ENCODE measurements at regions not wholly inside any gene's neighbourhood (a gene's known extent, or its start where the extent isn't known, plus 50 kb on each side); places are given as distances from the start of the nearest gene placed in this dataset.

DNA sequence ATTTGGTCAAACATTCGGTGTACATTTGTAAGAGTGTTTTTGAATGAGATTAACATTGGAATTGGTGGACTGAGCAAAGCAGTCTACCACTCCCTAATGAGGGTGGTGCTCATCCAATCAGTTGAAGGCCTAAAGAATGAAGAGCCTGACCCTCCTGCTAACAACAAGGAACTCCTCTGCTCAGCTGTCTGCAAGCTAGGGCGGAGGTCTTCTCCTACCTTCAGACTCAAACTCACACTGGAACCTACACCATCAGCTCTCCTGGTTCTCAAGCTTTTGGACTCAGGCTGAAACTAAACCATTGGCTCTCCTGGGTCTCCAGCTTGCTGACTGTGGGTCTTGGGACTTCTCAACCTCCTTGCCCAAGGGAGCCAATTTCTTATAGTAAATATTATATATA lies 55.5 kb upstream of the NPAS2 start:
- Histone ChIP-seq H3K4me3 (ENCODE audit: low read depth, low read length) (no peak overlapping the region), H3K4me1 (ENCODE audit: control insufficient read depth, insufficient read depth, low read length) (no peaks in the 10 kb centered on the region), H3K27ac (ENCODE audit: extremely low read depth, low read depth, low read length) (no peak overlapping the region), H3K36me3 (ENCODE audit: control insufficient read depth in 2 of 2, insufficient read depth in 1 of 2, low read length in 2 of 2) (no peaks in the 10 kb centered on the region), H3K9me3 (ENCODE audit: control insufficient read depth, insufficient read depth, low read depth, low read length) (no peaks in the 10 kb centered on the region)
- ChIA-PET CTCF (interaction anchor here (0.6 to 0.7 kb wide), 2 partner anchors 9 to 52 kb away, joined by 3 to 4 read pairs; no protein-coding TSS in a partner anchor), POLR2A (no interaction called here)
- TF ChIP-seq ZNF10 (tag by site-specific recombination; IDR thresholded peaks at IDR 0.05) (0 out of 2 replicates have a peak, but pooled peaks have one; percentile 63), ZNF354C (tag by site-specific recombination; IDR thresholded peaks at IDR 0.05; ENCODE audit: borderline replicate concordance, low read depth) (no peak), ZBTB8A (tag by site-specific recombination; IDR thresholded peaks at IDR 0.05) (no peak), ZFHX2 (tag by site-specific recombination; conservative IDR thresholded peaks at IDR 0.05) (no peak), ZBTB21 (tag by site-specific recombination; IDR thresholded peaks at IDR 0.05) (no peak), ZNF776 (tag by site-specific recombination; IDR thresholded peaks at IDR 0.05; ENCODE audit: borderline replicate concordance) (no peak)

GRCh38 chr2:100765481-100765880 lies 54.5 kb upstream of the NPAS2 start:
- H3K9me3 ChIP-seq (ENCODE audit: control insufficient read depth, insufficient read depth, low read depth, low read length): no peaks in the 10 kb centered on the region
- H3K36me3 ChIP-seq (ENCODE audit: control insufficient read depth in 2 of 2, insufficient read depth in 1 of 2, low read length in 2 of 2): no peaks in the 10 kb centered on the region
- no peak for TF ChIP-seq ZBTB6 (tag by site-specific recombination; IDR thresholded peaks at IDR 0.05)
- TF ChIP-seq ZNF596 (tag by site-specific recombination; IDR thresholded peaks at IDR 0.05): no peak
- TF ChIP-seq ZNF645 (tag by site-specific recombination; IDR thresholded peaks at IDR 0.05): no peak
- no peak for TF ChIP-seq HOXC10 (CRISPR knock-in tag; IDR thresholded peaks at IDR 0.05)
- TF ChIP-seq ZNF624 (tag by site-specific recombination; IDR thresholded peaks at IDR 0.05): no peak
- ChIA-PET CTCF (no interaction called here), POLR2A (no interaction called here)
- no peak overlapping the region for H3K27ac ChIP-seq (ENCODE audit: extremely low read depth, low read depth, low read length)
- no peak overlapping the region for H3K4me3 ChIP-seq (ENCODE audit: low read depth, low read length)
- no peaks in the 10 kb centered on the region for H3K4me1 ChIP-seq (ENCODE audit: control insufficient read depth, insufficient read depth, low read length)

DNA sequence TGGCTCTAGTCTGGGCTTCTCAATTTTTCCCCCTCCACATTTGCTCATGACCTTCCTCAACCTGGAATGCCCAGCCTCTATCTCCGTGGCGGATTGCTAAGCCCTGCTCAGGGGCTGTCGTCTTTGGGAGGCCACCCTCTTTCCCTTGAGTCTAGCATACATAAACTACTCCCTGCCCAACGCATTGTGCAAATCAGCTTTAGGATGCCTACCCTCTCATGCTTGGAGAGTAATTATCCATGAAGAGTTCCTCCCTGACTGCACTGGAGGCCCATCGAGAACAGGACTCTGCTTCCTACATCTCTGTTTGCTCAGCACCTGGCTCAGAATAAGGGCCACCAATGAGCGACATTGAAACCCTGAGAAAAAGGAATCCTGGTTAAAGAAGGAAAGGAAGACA lies 53.7 kb upstream of the NPAS2 start:
- Histone ChIP-seq H3K27ac (ENCODE audit: extremely low read depth, low read depth, low read length) (no peak overlapping the region), H3K9me3 (ENCODE audit: control insufficient read depth, insufficient read depth, low read depth, low read length) (no peaks in the 10 kb centered on the region), H3K4me3 (ENCODE audit: low read depth, low read length) (no peak overlapping the region), H3K36me3 (ENCODE audit: control insufficient read depth in 2 of 2, insufficient read depth in 1 of 2, low read length in 2 of 2) (no peaks in the 10 kb centered on the region), H3K4me1 (ENCODE audit: control insufficient read depth, insufficient read depth, low read length) (no peaks in the 10 kb centered on the region)
- ChIA-PET CTCF (no interaction called here), POLR2A (no interaction called here)
- no peak for TF ChIP-seq ZNF155 (tag by site-specific recombination; IDR thresholded peaks at IDR 0.05)
- no peak for TF ChIP-seq ZNF513 (tag by site-specific recombination; IDR thresholded peaks at IDR 0.05)
- TF ChIP-seq, protein P1, sequence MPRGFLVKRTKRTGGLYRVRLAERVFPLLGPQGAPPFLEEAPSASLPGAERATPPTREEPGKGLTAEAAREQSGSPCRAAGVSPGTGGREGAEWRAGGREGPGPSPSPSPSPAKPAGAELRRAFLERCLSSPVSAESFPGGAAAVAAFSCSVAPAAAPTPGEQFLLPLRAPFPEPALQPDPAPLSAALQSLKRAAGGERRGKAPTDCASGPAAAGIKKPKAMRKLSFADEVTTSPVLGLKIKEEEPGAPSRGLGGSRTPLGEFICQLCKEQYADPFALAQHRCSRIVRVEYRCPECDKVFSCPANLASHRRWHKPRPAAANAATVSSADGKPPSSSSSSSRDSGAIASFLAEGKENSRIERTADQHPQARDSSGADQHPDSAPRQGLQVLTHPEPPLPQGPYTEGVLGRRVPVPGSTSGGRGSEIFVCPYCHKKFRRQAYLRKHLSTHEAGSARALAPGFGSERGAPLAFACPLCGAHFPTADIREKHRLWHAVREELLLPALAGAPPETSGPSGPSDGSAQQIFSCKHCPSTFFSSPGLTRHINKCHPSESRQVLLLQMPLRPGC (tag by site-specific recombination; IDR thresholded peaks at IDR 0.05): no peak
- no peak for TF ChIP-seq ZNF121 (tag by site-specific recombination; IDR thresholded peaks at IDR 0.05)
- no peak for TF ChIP-seq ZSCAN16 (tag by site-specific recombination; IDR thresholded peaks at IDR 0.05)
- no peak for TF ChIP-seq ZNF132 (tag by site-specific recombination; IDR thresholded peaks at IDR 0.05; ENCODE audit: borderline replicate concordance)
- no peak for TF ChIP-seq ZNF785 (tag by site-specific recombination; IDR thresholded peaks at IDR 0.05)
- TF ChIP-seq GLI2 (tag by site-specific recombination; IDR thresholded peaks at IDR 0.05; ENCODE audit: borderline replicate concordance, low read depth): no peak
- TF ChIP-seq, protein P2, sequence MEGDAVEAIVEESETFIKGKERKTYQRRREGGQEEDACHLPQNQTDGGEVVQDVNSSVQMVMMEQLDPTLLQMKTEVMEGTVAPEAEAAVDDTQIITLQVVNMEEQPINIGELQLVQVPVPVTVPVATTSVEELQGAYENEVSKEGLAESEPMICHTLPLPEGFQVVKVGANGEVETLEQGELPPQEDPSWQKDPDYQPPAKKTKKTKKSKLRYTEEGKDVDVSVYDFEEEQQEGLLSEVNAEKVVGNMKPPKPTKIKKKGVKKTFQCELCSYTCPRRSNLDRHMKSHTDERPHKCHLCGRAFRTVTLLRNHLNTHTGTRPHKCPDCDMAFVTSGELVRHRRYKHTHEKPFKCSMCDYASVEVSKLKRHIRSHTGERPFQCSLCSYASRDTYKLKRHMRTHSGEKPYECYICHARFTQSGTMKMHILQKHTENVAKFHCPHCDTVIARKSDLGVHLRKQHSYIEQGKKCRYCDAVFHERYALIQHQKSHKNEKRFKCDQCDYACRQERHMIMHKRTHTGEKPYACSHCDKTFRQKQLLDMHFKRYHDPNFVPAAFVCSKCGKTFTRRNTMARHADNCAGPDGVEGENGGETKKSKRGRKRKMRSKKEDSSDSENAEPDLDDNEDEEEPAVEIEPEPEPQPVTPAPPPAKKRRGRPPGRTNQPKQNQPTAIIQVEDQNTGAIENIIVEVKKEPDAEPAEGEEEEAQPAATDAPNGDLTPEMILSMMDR (tag by site-specific recombination; IDR thresholded peaks at IDR 0.05): no peak
- TF ChIP-seq ZNF558 (tag by site-specific recombination; IDR thresholded peaks at IDR 0.05): no peak
- TF ChIP-seq ATF2 (tag by site-specific recombination; IDR thresholded peaks at IDR 0.05; ENCODE audit: low read depth): no peak
- TF ChIP-seq ZIC2 (tag by site-specific recombination; IDR thresholded peaks at IDR 0.05): no peak
- no peak for TF ChIP-seq ZNF335 (tag by site-specific recombination; conservative IDR thresholded peaks at IDR 0.05)

Data from HEK293 (cell line).